Left lung (tissue), 4 donors: ENCODE measurements at regions not wholly inside any gene's neighbourhood (a gene's known extent, or its start where the extent isn't known, plus 50 kb on each side); places are given as distances from the start of the nearest gene placed in this dataset.

Experiments
- ATAC-seq: fragments of 200-7000 bp; cut with Tn5 transposase; one replicate; pipeline ENCODE4 v1.9.1; 2020; ENCODE audit warnings: moderate library complexity
- DNase-seq, 4 donors: peaks; one replicate each; pipeline ENCODE4 v3.0.0-alpha.2; 2013 to 2020
- H3K27ac ChIP-seq, 2 donors: fragments of 200-600 bp; sonication (generic) in 1 of 2; one replicate each; pipeline versions ENCODE4 v1.5.0 to v1.8.0; 2020 to 2021
- H3K27me3 ChIP-seq, 2 donors: fragments of 200-600 bp; sonication (generic) in 1 of 2; one replicate each; pipeline versions ENCODE4 v1.5.0 to v1.8.0; 2020 to 2021
- H3K36me3 ChIP-seq, 2 donors: fragments of 200-600 bp; sonication (generic) in 1 of 2; one replicate each; pipeline versions ENCODE4 v1.5.0 to v1.8.0; 2020 to 2021
- H3K4me1 ChIP-seq, 2 donors: fragments of 200-600 bp; one replicate each; pipeline ENCODE4 v1.8.0; 2021
- H3K4me3 ChIP-seq, 2 donors: fragments of 200-600 bp; sonication (generic) in 1 of 2; one replicate each; pipeline versions ENCODE4 v1.5.0 to v1.8.0; 2020 to 2021; ENCODE audit warnings: mild to moderate bottlenecking in 1 of 2
- H3K9me3 ChIP-seq, 2 donors: fragments of 200-600 bp; sonication (generic) in 1 of 2; one replicate each; pipeline versions ENCODE4 v1.5.0 to v1.8.0; 2020 to 2021
- CTCF ChIP-seq, 2 donors: fragments of 200-600 bp; sonication (generic) in 1 of 2; IDR thresholded peaks; one replicate each; pipeline versions ENCODE4 v1.5.0 to v1.8.0; 2021; ENCODE audit warnings: antibody characterized with exemption in 2 of 2
- intact Hi-C, 2 donors: fragments of 100-400 bp; cut with DNase I; formaldehyde crosslinking; loops; one replicate each; pipeline versions ENCODE4 v1.11.2 to v1.14.2; 2022
- donor health status: DM: no; HTN: yes; CAD: no.
- donor health status: DM: no; HTN: no; CAD: no.

GRCh38 chr12:124458992-124459851 lies 108.2 kb downstream of the NCOR2 start:
- Histone ChIP-seq H3K27me3 (no peaks in the 10 kb centered on the region), H3K9me3 (no peaks in the 10 kb centered on the region), H3K27ac (no peak overlapping the region), H3K4me3 (no peak overlapping the region), H3K36me3 (peaks cover 0 to 77% of the 10 kb centered on the region in 2 donors), H3K4me1 (peaks cover 20 to 51% of the 10 kb centered on the region in 2 donors)
- DNase-seq (peak in 1 of 4 donors; percentile 43), ATAC-seq (no peak)
- no peak for TF ChIP-seq CTCF (IDR thresholded peaks at IDR 0.05)
- intact Hi-C loops, result no loop called here

GRCh38 chr12:124458220-124458991 lies 109.0 kb downstream of the NCOR2 start:
- Histone ChIP-seq H3K27me3 (no peaks in the 10 kb centered on the region), H3K4me3 (no peak overlapping the region), H3K9me3 (no peaks in the 10 kb centered on the region), H3K4me1 (peaks cover 28 to 55% of the 10 kb centered on the region in 2 donors), H3K27ac (peak overlapping the region; percentile 59 to 82), H3K36me3 (peaks cover 0 to 69% of the 10 kb centered on the region in 2 donors)
- no peak for TF ChIP-seq CTCF (IDR thresholded peaks at IDR 0.05)
- ATAC-seq, result no peak
- DNase-seq, result peak in 1 of 4 donors; percentile 52
- intact Hi-C loops, result no loop called here

- peaks cover 0 to 61% of the 10 kb centered on the region in 2 donors for H3K36me3 ChIP-seq
- no peaks in the 10 kb centered on the region for H3K9me3 ChIP-seq
- no peaks in the 10 kb centered on the region for H3K27me3 ChIP-seq
- DNase-seq (peak in 3 of 4 donors; percentile 33 to 93 (median 85)), ATAC-seq (peak; percentile 61)
- peak overlapping the region; percentile 7 to 42 for H3K4me3 ChIP-seq
- intact Hi-C loops, result no loop called here
- H3K27ac ChIP-seq, result peak overlapping the region; percentile 59 to 82
- no peak for TF ChIP-seq CTCF (IDR thresholded peaks at IDR 0.05)
- H3K4me1 ChIP-seq, result peaks cover 35 to 63% of the 10 kb centered on the region in 2 donors
Measured at GRCh38 chr12:124457287-124458219, 109.9 kb downstream of the NCOR2 start.

GRCh38 chr12:124456652-124457152 lies 110.7 kb downstream of the NCOR2 start:
- Histone ChIP-seq H3K27me3 (no peaks in the 10 kb centered on the region), H3K4me1 (peaks cover 36 to 71% of the 10 kb centered on the region in 2 donors), H3K27ac (peak overlapping the region; percentile 59 to 82), H3K36me3 (peaks cover 0 to 56% of the 10 kb centered on the region in 2 donors), H3K4me3 (peak overlapping the region in 1 of 2 donors; percentile 42), H3K9me3 (no peaks in the 10 kb centered on the region)
- ATAC-seq (no peak), DNase-seq (peak in 3 of 4 donors; percentile 20 to 90 (median 62))
- intact Hi-C loops, result no loop called here
- no peak for TF ChIP-seq CTCF (IDR thresholded peaks at IDR 0.05)
